T-helper 2 cell treated with Interferon-gamma antibody and Interleukin-4, amounts not matched to agents 5 μg/mL and 100 μg/mL, for 36 hours (primary cell): ENCODE measurements at regions not wholly inside any gene's neighbourhood (a gene's known extent, or its start where the extent isn't known, plus 50 kb on each side); places are given as distances from the start of the nearest gene placed in this dataset.

Source experiments
- DNase-seq: peaks from one replicate; pipeline ENCODE4 v3.0.0; 2021; ENCODE audit warnings: low spot score
- H3K27ac Mint-ChIP-seq: one replicate; pipeline ENCODE4 v1.8.0; 2021; ENCODE audit warnings: mild to moderate bottlenecking, mixed read lengths
- H3K27me3 Mint-ChIP-seq: one replicate; pipeline ENCODE4 v1.8.0; 2021; ENCODE audit warnings: low read depth, mixed read lengths
- H3K36me3 Mint-ChIP-seq: one replicate; pipeline ENCODE4 v1.8.0; 2021; ENCODE audit warnings: low read depth, mixed read lengths
- H3K4me1 Mint-ChIP-seq: one replicate; pipeline ENCODE4 v1.8.0; 2021; ENCODE audit warnings: low read depth, mixed read lengths
- H3K4me3 Mint-ChIP-seq: one replicate; pipeline ENCODE4 v1.8.0; 2022; ENCODE audit warnings: mild to moderate bottlenecking, moderate library complexity, mixed read lengths
- H3K9me3 Mint-ChIP-seq: one replicate; pipeline ENCODE4 v1.8.0; 2021; ENCODE audit warnings: mixed read lengths

DNA sequence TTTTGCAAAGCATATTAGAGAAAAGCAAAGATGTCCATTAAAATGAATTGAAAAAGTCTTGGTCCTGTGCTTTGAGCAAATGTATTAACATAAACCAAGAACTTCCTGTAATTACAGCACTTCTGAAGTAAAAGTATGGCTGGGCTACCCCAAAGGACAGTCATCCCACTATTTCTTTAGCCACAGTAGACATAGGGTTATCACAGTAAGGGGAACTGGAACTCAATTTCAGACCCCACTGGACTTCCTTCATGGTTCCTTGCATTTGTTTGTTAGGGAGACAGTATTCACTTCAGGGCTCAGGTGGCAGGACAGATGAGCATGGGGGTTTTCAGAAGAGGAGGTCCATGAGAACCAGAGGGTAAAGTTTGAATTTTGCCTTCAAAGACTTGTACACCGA lies 203.1 kb upstream of the PDE1C start:
- Mint-ChIP-seq H3K4me3 (no peak overlapping the region), H3K36me3 (no peaks in the 10 kb centered on the region), H3K4me1 (peaks cover 8% of the 10 kb centered on the region), H3K27me3 (peaks cover 8% of the 10 kb centered on the region), H3K9me3 (no peaks in the 10 kb centered on the region), H3K27ac (no peak overlapping the region)
- DNase-seq = no peak

DNA sequence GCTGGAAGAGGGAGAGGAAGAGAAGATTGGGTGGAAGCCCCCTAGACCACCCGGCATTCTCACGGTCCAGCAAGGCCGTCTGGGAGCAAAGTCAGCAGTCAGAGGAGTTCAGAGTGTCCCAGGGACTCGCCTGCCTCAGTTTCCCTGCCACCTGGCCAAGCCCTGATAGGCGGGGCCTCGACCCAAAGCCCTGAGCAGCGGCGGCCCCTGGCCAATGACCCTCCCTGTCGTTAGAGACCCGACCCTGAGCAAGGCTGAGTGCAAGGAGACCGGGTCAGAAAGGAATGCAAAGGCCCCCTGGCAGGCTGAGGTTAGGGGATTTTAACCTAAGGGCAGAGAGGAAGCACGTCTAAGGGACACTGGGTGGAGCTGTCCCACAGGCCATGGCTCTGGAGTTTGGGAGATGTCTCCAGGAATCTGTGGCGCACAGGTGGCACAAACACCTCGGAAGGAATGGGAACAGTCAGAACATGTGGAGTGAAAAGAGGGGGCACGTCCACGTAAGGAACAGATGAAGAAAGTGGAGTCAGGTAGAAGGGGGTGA lies 196.8 kb upstream of the PDE1C start:
- Mint-ChIP-seq H3K27me3 (peaks cover 5% of the 10 kb centered on the region), H3K27ac (no peak overlapping the region), H3K36me3 (no peaks in the 10 kb centered on the region), H3K9me3 (no peaks in the 10 kb centered on the region), H3K4me1 (no peaks in the 10 kb centered on the region), H3K4me3 (no peak overlapping the region)
- no peak for DNase-seq

DNA sequence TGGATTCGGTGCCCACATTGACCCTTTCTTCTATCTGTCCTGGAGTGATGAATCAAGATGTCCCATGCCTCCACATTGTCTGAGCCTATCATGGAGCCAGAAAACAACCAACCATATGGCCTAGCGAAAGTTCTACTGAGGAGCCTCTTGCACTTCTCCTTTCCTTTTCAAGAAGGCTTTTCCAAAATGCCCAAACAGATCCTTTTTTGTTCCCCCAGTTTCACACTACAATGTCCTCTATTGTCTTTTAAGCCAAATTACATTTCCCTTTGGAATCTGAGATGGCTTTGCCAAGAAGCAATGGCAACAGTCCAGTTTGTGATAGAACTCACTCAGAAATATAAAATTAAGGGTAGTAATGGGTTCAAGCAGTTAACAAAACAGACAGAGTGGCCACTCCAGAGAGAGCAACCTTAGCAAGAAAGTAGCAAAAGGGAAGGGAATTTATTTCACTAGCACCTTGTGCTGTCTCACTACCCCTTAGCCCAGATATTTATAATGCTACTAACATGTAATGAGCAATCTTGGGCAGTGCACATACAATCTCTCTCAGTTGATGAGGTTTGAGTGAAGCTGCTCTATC lies 194.6 kb upstream of the PDE1C start:
- H3K4me1 Mint-ChIP-seq = no peaks in the 10 kb centered on the region
- H3K27ac Mint-ChIP-seq = no peak overlapping the region
- H3K27me3 Mint-ChIP-seq = peaks cover 5% of the 10 kb centered on the region
- H3K36me3 Mint-ChIP-seq = no peaks in the 10 kb centered on the region
- DNase-seq = no peak
- H3K9me3 Mint-ChIP-seq = no peaks in the 10 kb centered on the region
- H3K4me3 Mint-ChIP-seq = no peak overlapping the region

DNA sequence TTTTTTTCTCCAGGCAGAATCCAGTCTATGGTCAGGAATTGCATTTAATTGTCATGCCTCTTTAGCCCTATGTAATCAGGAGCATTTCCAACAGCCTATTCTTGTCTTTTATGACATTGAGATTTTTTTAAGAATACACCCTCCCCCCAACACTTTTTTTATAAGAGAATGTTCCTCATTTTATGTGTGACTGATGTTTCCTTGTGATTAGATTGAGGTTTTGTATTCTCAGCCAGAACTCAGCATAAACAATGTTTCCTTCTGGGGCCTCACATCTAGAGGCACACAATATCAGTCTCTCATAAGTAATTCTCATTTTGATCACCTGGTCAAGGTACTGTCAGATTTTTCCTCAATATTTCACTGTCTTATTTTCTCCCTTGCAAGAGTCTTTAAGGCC lies 193.4 kb upstream of the PDE1C start:
- no peak for DNase-seq
- peaks cover 5% of the 10 kb centered on the region for H3K27me3 Mint-ChIP-seq
- H3K27ac Mint-ChIP-seq = no peak overlapping the region
- H3K4me1 Mint-ChIP-seq = no peaks in the 10 kb centered on the region
- no peak overlapping the region for H3K4me3 Mint-ChIP-seq
- no peaks in the 10 kb centered on the region for H3K9me3 Mint-ChIP-seq
- no peaks in the 10 kb centered on the region for H3K36me3 Mint-ChIP-seq

DNA sequence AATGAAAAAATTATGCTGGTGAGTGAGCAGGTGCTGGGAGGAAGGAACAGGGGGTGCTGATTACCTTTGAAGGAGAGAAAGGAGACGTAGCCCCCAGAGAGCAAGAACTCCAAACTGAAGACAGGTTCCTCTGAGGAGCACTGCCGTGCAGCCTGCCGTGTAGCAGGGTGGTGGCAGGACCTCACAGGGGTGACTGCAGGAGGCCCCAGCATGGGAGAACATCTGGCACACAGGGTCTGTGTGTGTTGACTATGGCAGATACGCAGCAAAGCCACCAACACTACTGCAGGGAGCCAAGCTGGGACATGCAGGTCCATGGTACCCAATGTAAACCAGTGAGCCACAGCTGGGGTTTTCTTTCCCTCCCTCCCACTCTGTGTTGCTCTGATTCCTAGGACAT lies 192.1 kb upstream of the PDE1C start:
- Mint-ChIP-seq H3K36me3 (no peaks in the 10 kb centered on the region), H3K4me1 (no peaks in the 10 kb centered on the region), H3K4me3 (no peak overlapping the region), H3K9me3 (no peaks in the 10 kb centered on the region), H3K27ac (no peak overlapping the region), H3K27me3 (peaks cover 5% of the 10 kb centered on the region)
- DNase-seq = no peak

DNA sequence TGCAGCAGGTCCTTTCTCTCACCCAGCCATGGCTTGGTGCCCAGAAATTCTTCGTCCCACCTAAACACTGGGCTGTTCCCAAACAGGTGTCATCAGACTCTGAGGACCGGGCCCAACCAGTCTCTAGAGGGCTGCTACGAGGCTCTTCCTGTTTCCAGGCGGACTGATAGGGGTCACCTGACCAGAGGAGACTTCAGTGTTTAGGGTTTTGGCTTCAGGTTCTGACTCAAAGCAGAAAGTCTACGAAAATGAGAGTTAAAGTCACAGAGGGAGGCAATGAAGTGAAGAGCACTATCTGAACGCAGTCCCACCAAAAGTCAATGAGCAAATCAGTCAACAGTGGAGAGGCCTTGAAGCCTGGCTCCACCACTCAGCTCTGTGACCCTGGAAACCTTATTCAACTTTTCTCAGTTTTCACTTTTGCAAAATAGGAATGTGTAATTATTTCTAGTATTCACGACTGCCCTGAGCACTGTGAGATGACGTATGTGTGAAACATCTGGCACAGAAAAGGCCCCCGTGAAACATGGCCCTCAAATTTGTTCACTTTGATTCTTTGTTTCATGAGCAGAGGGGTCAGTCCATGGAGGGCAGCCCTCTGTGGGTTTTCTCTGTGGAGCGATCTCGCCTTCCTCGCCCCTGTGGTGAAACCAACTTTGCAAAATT lies 189.9 kb upstream of the PDE1C start:
- Mint-ChIP-seq H3K4me3 (no peak overlapping the region), H3K9me3 (no peaks in the 10 kb centered on the region), H3K36me3 (no peaks in the 10 kb centered on the region), H3K27ac (no peak overlapping the region), H3K27me3 (peaks cover under 1% of the 10 kb centered on the region), H3K4me1 (no peaks in the 10 kb centered on the region)
- no peak for DNase-seq

DNA sequence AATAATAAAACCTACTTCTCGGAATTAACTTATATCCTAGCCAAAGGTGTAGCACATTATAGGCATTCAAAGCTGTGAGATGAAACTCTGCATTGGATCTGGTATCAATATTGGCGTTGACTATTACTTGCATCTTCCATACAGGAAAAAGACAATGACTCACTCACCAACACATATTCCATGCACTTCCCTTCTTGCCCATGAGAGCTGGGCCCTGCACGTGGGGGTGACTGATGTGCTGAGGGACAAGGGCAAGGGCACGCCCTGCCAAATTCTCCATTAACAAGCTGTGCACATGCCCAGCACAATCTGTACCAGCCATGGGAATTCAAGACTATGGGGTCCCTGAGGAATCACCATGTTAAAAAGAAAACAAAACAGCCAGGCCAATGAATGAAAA lies 188.1 kb upstream of the PDE1C start:
- Mint-ChIP-seq H3K4me1 (no peaks in the 10 kb centered on the region), H3K27me3 (no peaks in the 10 kb centered on the region), H3K4me3 (no peak overlapping the region), H3K36me3 (no peaks in the 10 kb centered on the region), H3K27ac (no peak overlapping the region), H3K9me3 (no peaks in the 10 kb centered on the region)
- no peak for DNase-seq

DNA sequence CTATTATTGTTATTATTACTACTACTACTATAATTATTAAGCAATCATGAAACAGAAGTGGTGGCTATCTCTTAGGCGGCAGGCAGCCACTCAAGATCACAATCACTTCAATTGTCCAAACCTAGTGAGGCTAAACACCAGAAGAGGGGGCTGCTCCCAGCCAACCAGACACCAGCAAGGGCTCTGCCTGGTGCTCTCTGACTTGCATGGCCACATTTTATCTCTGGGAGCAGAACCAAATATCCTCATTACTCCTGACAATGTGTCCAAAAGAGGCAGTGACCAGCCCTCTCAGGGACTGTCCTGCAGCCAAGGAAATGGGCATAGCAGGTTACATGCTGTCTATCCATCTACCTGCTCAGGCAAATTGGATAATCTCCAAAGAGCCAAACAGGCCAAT lies 187.4 kb upstream of the PDE1C start:
- H3K9me3 Mint-ChIP-seq = no peaks in the 10 kb centered on the region
- no peaks in the 10 kb centered on the region for H3K36me3 Mint-ChIP-seq
- no peak overlapping the region for H3K27ac Mint-ChIP-seq
- no peak overlapping the region for H3K4me3 Mint-ChIP-seq
- DNase-seq = no peak
- H3K4me1 Mint-ChIP-seq = no peaks in the 10 kb centered on the region
- H3K27me3 Mint-ChIP-seq = no peaks in the 10 kb centered on the region

DNA sequence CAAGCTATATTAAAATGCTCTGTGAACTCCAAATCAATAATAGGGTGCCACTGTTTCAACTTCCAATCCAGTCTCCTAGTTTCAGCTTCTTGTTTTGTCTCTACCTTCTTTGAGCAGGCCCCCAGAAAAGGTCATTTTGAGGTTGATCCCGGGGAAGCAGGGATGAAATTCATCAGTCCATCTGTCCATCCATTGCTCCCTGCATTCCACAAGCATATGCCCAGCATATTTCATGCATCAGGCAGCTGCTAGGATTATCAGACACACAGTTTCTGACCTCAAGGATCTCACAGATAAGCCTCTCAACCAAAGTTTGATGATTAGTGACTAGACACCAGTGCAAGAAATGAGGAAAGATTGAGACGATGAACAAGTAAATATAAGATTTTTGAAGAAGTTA lies 186.6 kb upstream of the PDE1C start:
- no peaks in the 10 kb centered on the region for H3K27me3 Mint-ChIP-seq
- DNase-seq = no peak
- H3K4me3 Mint-ChIP-seq = no peak overlapping the region
- no peaks in the 10 kb centered on the region for H3K9me3 Mint-ChIP-seq
- no peak overlapping the region for H3K27ac Mint-ChIP-seq
- no peaks in the 10 kb centered on the region for H3K4me1 Mint-ChIP-seq
- H3K36me3 Mint-ChIP-seq = no peaks in the 10 kb centered on the region

DNA sequence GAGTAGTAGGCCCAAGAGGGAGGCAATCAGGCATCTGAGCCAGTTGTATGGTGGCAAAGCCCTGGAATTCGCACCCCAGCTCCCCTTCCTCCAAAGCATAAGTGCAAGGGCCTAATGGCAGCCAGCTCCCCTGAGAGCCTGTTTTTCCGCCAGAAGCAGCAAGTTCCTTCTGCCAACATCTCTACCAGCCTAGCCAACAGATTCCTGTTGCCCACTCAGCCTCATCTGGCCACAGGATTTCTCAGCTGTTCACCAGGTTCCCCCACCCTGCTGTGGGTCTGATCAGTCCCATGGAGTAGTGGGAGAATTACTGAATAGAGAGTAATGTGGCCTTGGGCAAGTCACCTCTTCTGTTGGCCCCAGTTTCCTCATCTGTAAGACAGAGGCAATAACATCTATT lies 186.2 kb upstream of the PDE1C start:
- Mint-ChIP-seq H3K27ac (no peak overlapping the region), H3K27me3 (no peaks in the 10 kb centered on the region), H3K9me3 (no peaks in the 10 kb centered on the region), H3K4me3 (no peak overlapping the region), H3K36me3 (no peaks in the 10 kb centered on the region), H3K4me1 (peaks cover 2% of the 10 kb centered on the region)
- DNase-seq = no peak

DNA sequence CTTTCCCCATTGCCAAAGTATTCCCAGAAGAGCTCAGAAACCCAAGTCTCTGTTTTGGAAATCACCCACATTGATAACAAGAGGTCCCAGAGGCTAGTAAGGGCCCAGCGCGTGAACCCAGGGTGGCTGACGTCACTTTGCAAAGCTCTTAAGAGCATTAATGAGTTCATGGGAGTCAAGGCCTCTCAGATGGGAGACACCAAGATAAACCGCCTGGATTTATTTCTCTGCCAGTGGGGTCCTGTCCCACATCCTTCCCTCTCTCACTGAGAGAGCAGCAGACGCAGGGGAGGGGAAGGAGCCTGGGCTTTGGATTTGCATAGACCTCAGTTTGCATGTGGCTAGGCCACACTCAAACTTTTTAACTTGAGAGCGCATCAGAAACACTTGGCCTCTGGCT lies 184.8 kb upstream of the PDE1C start:
- Mint-ChIP-seq H3K27me3 (no peaks in the 10 kb centered on the region), H3K27ac (no peak overlapping the region), H3K36me3 (no peaks in the 10 kb centered on the region), H3K9me3 (no peaks in the 10 kb centered on the region), H3K4me1 (peaks cover 9% of the 10 kb centered on the region), H3K4me3 (no peak overlapping the region)
- no peak for DNase-seq

DNA sequence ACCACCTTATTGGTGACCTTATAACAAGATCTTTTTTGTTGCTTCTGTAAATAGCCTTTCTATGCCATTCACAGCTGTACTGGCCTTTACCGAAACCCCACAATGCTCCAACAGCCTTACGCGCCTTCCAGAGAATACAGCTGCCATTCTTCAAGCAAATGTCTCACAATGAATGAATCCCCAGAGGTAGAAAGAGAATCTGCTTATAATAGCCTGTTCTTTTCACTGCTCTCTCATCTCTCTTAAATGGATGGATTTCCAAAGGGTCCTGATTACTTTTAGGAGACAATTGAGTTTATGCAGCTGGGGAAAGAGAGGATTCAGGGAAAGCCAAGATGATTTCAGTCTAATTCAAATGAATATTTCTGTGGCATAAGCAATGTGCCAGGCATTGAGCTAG lies 183.1 kb upstream of the PDE1C start:
- Mint-ChIP-seq H3K4me3 (no peak overlapping the region), H3K9me3 (no peaks in the 10 kb centered on the region), H3K36me3 (no peaks in the 10 kb centered on the region), H3K27ac (no peak overlapping the region), H3K27me3 (peaks cover 6% of the 10 kb centered on the region), H3K4me1 (peaks cover 9% of the 10 kb centered on the region)
- DNase-seq = no peak

DNA sequence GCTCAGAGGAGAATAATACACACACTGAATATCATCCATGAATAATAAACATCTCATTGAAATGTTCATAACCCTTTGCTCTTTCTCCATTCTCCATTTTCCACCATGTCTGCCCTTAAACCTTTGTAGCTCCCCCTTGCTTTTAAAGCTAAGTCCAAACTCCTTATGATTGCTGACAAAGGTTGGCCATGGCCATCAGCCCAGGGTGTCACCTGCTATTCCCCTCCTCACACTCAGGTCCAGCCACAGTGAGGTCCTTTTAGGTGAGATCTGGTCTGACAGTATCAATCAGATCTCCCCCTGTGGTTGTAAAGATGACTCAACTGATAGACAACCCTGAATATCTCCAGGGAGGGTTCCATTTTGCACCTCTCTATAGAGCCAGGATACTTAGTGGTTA lies 181.5 kb upstream of the PDE1C start:
- peak overlapping the region; percentile 42 for H3K27ac Mint-ChIP-seq
- H3K27me3 Mint-ChIP-seq = peaks cover 6% of the 10 kb centered on the region
- H3K4me1 Mint-ChIP-seq = peaks cover 9% of the 10 kb centered on the region
- H3K4me3 Mint-ChIP-seq = no peak overlapping the region
- DNase-seq = no peak
- H3K36me3 Mint-ChIP-seq = no peaks in the 10 kb centered on the region
- no peaks in the 10 kb centered on the region for H3K9me3 Mint-ChIP-seq

DNA sequence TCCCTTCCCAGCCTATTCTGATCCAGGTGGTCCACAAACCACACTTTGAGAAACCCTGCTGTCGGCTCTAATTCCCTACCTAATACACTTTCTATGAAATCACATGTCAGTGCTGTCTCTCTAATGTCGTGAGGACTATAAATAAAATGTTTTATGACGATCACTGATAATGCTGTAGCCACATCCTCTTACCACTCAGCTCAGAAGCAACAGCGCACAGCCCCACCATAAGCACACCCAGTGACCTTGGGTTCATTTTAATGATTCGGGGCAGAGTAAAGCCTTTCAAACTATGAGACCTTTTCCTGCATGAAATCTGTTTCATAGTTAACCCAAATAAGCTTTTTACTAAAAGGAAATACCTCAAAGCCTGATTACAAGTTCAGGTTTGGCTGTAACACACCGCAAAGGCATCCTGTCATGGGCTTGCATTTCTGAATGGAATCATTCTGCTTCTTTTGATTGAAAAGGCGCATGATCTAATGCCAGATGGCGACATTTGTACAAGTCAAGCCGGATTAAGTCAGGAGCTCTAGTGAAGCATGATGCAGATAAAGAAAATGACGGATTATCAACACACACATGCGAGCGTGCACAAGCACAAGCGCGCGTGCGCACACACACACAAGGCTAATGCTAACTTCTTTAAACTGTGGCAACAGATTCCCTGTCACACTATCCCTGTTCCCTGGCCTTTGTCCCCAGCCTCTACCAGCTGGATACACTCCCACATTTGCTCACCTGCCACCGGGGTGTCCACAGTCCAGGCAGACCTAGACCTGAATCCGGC lies 180.5 kb upstream of the PDE1C start:
- Mint-ChIP-seq H3K4me3 (peak overlapping the region; percentile 13), H3K27me3 (peaks cover 6% of the 10 kb centered on the region), H3K27ac (peak overlapping the region; percentile 42), H3K4me1 (peaks cover 9% of the 10 kb centered on the region), H3K9me3 (no peaks in the 10 kb centered on the region), H3K36me3 (no peaks in the 10 kb centered on the region)
- no peak for DNase-seq
